ENCODE measurements at regions not wholly inside any gene's neighbourhood (a gene's known extent, or its start where the extent isn't known, plus 50 kb on each side); places are given as distances from the start of the nearest gene placed in this dataset.
"Not testable (repeated sequence)": the region's sequence is repeated elsewhere in the genome, so short reads cannot be mapped to it uniquely, and the experiment has no call there.

GRCh38 chr7:34558022-34558421 is 100.0 kb upstream of the NPSR1 start:
- FAIRE-seq, result no peak
- no peak for DNase-seq (ENCODE audit: extremely low spot score, insufficient read length, low read depth)

GRCh38 chr7:34564091-34564490 is 93.9 kb upstream of the NPSR1 start:
- FAIRE-seq (no peak), DNase-seq (ENCODE audit: extremely low spot score, insufficient read length, low read depth) (no peak)

DNA sequence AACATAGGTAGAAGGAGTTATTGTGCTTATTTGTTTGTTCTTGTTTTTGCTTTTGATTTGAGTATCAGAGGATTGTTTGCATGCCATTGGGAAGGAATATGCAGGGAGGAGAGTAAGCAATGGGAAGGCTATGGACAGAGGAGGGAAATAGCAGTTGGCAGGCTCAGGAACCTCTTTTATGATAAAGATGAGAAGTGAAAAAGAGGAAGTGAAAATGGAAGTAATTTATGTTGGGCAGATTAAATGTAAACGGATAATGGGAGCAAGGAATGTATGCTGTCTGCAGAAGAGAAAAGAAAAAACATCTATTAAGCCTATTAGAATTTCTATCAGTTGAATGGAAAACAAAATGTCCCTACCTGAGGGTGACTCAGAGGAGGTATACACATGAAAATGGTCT is 90.1 kb upstream of the NPSR1 start:
- FAIRE-seq (no peak), DNase-seq (ENCODE audit: extremely low spot score, insufficient read length, low read depth) (no peak)

GRCh38 chr7:34569975-34570699 is 87.9 kb upstream of the NPSR1 start:
- DNase-seq (ENCODE audit: extremely low spot score, insufficient read length, low read depth) (no peak), FAIRE-seq (no peak)

- FAIRE-seq (no peak), DNase-seq (ENCODE audit: extremely low spot score, insufficient read length, low read depth) (no peak)
Observed at GRCh38 chr7:34575006-34575405, 83.0 kb upstream of the NPSR1 start.

GRCh38 chr7:34577934-34578333 is 80.1 kb upstream of the NPSR1 start:
- not testable (repeated sequence) for DNase-seq (ENCODE audit: extremely low spot score, insufficient read length, low read depth); FAIRE-seq

GRCh38 chr7:34581698-34582097 is 76.3 kb upstream of the NPSR1 start:
- not testable (repeated sequence) for FAIRE-seq; DNase-seq (ENCODE audit: extremely low spot score, insufficient read length, low read depth)

- DNase-seq (ENCODE audit: extremely low spot score, insufficient read length, low read depth), result no peak
- no peak for FAIRE-seq
Observed at GRCh38 chr7:34584526-34584925, 73.5 kb upstream of the NPSR1 start.

DNA sequence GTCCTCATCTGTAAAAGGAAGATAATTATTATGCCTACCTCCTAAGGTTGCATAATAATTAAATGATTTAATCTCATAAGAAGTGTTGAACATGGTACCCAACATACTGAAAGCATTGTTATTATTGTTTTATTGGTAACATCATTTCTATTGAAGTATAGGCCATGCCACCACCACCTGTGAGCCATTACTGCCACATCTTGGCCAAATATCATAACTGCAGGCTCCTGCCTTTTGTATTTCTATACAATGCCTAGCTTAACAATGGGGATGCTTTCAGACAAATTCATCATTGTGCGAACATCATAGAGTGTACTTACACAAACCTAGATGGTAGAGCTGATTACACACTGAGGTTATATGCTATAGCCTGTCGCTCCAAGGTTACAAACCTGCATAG is 61.1 kb upstream of the NPSR1 start:
- peak; percentile 35 for FAIRE-seq
- no peak for DNase-seq (ENCODE audit: extremely low spot score, insufficient read length, low read depth)

GRCh38 chr7:34603711-34604444 is 54.1 kb upstream of the NPSR1 start:
- FAIRE-seq (no peak), DNase-seq (ENCODE audit: extremely low spot score, insufficient read length, low read depth) (no peak)
